ENCODE measurements at regions not wholly inside any gene's neighbourhood (a gene's known extent, or its start where the extent isn't known, plus 50 kb on each side); places are given as distances from the start of the nearest gene placed in this dataset.

DNA sequence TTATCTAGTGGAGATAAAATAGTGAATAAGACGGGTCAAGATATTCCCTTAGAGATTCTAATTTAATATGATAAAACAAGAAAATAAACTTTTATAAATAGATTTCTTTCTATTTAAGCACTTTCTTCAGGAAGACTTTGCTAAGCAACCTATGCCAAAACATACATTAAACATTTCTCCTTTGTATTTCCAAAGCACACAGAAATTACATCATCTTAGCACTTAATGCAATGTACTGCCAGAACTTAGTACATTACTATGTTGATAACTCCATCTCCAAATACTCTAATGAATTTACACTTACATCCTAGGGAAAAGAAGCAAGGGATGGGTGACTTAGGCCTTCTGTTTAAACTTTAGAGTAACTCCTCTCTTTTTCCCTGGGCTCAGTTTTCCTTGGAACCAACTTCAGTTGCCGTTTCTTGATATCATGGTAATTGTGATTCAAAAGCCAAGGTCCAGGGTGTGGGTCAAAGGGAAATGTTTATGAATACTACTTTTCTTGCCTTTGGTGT lies 322.6 kb upstream of the PCDH20 start:
- no peak overlapping the region for H4K5ac ChIP-seq (ENCODE audit: low read depth, low read length)
- H3K4ac ChIP-seq (ENCODE audit: low read depth, low read length) = no peak overlapping the region
- in situ Hi-C loops (cut with MboI; ENCODE audit: low sequenced_read_pairs) = no loop called here
- intact Hi-C loops (cut with micrococcal nuclease) = no loop called here
- no peak overlapping the region for H3K4me2 ChIP-seq (ENCODE audit: low read depth, low read length)
- 0 out of 2 replicates have a peak, but pooled peaks cover 2% of the 10 kb centered on the region for H3K9me3 ChIP-seq (ENCODE audit: control insufficient read depth, insufficient read depth, low read length)
- no peak overlapping the region for H2AFZ ChIP-seq (replicated peaks; ENCODE audit: low read length, poor library complexity)
- H3K27me3 ChIP-seq (ENCODE audit: control insufficient read depth, insufficient read depth, low read length) = no peaks in the 10 kb centered on the region
- H3K9me1 ChIP-seq (ENCODE audit: insufficient read depth, low read length) = no peaks in the 10 kb centered on the region
- no peaks in the 10 kb centered on the region for H4K20me1 ChIP-seq (ENCODE audit: insufficient read depth, low read length)
- DNase-seq (no peak), ATAC-seq (ENCODE audit: low read depth) (no peak)
- no peak overlapping the region for H4K91ac ChIP-seq (ENCODE audit: insufficient read depth, low read depth, low read length)
- no peak overlapping the region for H2AK9ac ChIP-seq (replicated peaks; ENCODE audit: low read depth, low read length, poor library complexity)
- no peak overlapping the region for H2BK20ac ChIP-seq (ENCODE audit: low read depth, low read length)
- POLR2A ChIA-PET (ENCODE audit: unreplicated experiment) = no interaction called here
- no peak overlapping the region for H2AK5ac ChIP-seq (ENCODE audit: low read depth, low read length)
- no peaks in the 10 kb centered on the region for H3K4me1 ChIP-seq (ENCODE audit: control insufficient read depth, insufficient read depth, low read length)
- no peak overlapping the region for H2BK15ac ChIP-seq (ENCODE audit: low read depth, low read length)
- H3K4me3 ChIP-seq (ENCODE audit: insufficient read depth, low read depth, low read length) = no peak overlapping the region
- H3K79me1 ChIP-seq (ENCODE audit: low read depth in 1 of 2, low read length in 2 of 2) = no peaks in the 10 kb centered on the region
- no peak overlapping the region for H3K9ac ChIP-seq (ENCODE audit: low read depth, low read length)
- CTCF ChIA-PET = no interaction called here
- H3K27ac ChIP-seq (ENCODE audit: insufficient read depth, low read length) = no peak overlapping the region
- dilution Hi-C loops (cut with HindIII; ENCODE audit: low sequenced_read_pairs, unreplicated experiment) = no loop called here
- no peak overlapping the region for H2BK120ac ChIP-seq (ENCODE audit: low read depth, low read length)
- H3K18ac ChIP-seq (ENCODE audit: low read depth, low read length) = no peak overlapping the region
- no CpG with 5 or more reads among the region's 2 CpGs for WGBS, 2 experiments (ENCODE audit: extremely low coverage in 2 of 2, insufficient read length in 1 of 2)
- H3K56ac ChIP-seq (ENCODE audit: extremely low read depth, insufficient read depth, low read length) = no peak overlapping the region
- BruUV-seq (replicated peaks) = no TSS peak
- H3K23ac ChIP-seq (ENCODE audit: low read depth, low read length) = no peak overlapping the region
- no peak overlapping the region for H4K8ac ChIP-seq (ENCODE audit: low read depth in 2 of 2, low read length in 2 of 2)
- no peaks in the 10 kb centered on the region for H3K36me3 ChIP-seq (ENCODE audit: control insufficient read depth, insufficient read depth, low read length)
- H3K14ac ChIP-seq (replicated peaks; ENCODE audit: low read depth, low read length) = no peak overlapping the region
- no peak overlapping the region for H2BK5ac ChIP-seq (ENCODE audit: low read depth, low read length, poor library complexity, severe bottlenecking)
- TF ChIP-seq RFX5 (IDR thresholded peaks at IDR 0.05; ENCODE audit: low read depth, low read length) (no peak), POLR2A (IDR thresholded peaks at IDR 0.05; ENCODE audit: low read depth, low read length) (no peak), CHD1 (IDR thresholded peaks at IDR 0.05; ENCODE audit: low read depth, low read length) (no peak), SMC3 (IDR thresholded peaks at IDR 0.05; ENCODE audit: low read depth, low read length) (no peak), BHLHE40 (IDR thresholded peaks at IDR 0.05; ENCODE audit: low read depth, low read length) (no peak), MAFK (IDR thresholded peaks at IDR 0.05; ENCODE audit: low read depth, low read length) (no peak), FOS (IDR thresholded peaks at IDR 0.05; ENCODE audit: low read depth, low read length) (no peak), MXI1 (IDR thresholded peaks at IDR 0.05; ENCODE audit: borderline replicate concordance, low read depth, low read length) (no peak), CEBPB (IDR thresholded peaks at IDR 0.05; ENCODE audit: low read depth, low read length) (no peak)
- TF ChIP-seq, protein P1, sequence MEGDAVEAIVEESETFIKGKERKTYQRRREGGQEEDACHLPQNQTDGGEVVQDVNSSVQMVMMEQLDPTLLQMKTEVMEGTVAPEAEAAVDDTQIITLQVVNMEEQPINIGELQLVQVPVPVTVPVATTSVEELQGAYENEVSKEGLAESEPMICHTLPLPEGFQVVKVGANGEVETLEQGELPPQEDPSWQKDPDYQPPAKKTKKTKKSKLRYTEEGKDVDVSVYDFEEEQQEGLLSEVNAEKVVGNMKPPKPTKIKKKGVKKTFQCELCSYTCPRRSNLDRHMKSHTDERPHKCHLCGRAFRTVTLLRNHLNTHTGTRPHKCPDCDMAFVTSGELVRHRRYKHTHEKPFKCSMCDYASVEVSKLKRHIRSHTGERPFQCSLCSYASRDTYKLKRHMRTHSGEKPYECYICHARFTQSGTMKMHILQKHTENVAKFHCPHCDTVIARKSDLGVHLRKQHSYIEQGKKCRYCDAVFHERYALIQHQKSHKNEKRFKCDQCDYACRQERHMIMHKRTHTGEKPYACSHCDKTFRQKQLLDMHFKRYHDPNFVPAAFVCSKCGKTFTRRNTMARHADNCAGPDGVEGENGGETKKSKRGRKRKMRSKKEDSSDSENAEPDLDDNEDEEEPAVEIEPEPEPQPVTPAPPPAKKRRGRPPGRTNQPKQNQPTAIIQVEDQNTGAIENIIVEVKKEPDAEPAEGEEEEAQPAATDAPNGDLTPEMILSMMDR (conservative IDR thresholded peaks at IDR 0.05; ENCODE audit: low read depth, low read length) = no peak
- TF ChIP-seq, protein P2, sequence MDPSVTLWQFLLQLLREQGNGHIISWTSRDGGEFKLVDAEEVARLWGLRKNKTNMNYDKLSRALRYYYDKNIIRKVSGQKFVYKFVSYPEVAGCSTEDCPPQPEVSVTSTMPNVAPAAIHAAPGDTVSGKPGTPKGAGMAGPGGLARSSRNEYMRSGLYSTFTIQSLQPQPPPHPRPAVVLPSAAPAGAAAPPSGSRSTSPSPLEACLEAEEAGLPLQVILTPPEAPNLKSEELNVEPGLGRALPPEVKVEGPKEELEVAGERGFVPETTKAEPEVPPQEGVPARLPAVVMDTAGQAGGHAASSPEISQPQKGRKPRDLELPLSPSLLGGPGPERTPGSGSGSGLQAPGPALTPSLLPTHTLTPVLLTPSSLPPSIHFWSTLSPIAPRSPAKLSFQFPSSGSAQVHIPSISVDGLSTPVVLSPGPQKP (IDR thresholded peaks at IDR 0.05; ENCODE audit: borderline replicate concordance, low read depth, low read length) = no peak
